Left cardiac atrium (tissue), 4 donors: ENCODE measurements at regions not wholly inside any gene's neighbourhood (a gene's known extent, or its start where the extent isn't known, plus 50 kb on each side); places are given as distances from the start of the nearest gene placed in this dataset.
"Not testable (repeated sequence)": the region's sequence is repeated elsewhere in the genome, so short reads cannot be mapped to it uniquely, and the experiment has no call there.

ENCODE experiments used
- ATAC-seq, 2 donors: fragments of 200-7000 bp; cut with Tn5 transposase; one replicate each; pipeline ENCODE4 v1.9.1; 2020; ENCODE audit warnings: mild to moderate bottlenecking in 2 of 2, moderate library complexity in 2 of 2
- DNase-seq: peaks from one replicate; pipeline ENCODE4 v3.0.0-alpha.2; 2020
- intact Hi-C, 2 donors: fragments of 100-400 bp; cut with DNase I; formaldehyde crosslinking; loops; one replicate each; pipeline versions ENCODE4 v1.14.1 to v1.15.1; 2022 to 2023
- donor health status: DM: no; HTN: yes; CAD: no.
- donor health status: DM: no; HTN: yes; CAD: no; lungs with severe emphysema.
- donor health status: DM: yes; HTN: yes; CAD: no.
- donor health status: Dilated cardiomyopathy.

DNA sequence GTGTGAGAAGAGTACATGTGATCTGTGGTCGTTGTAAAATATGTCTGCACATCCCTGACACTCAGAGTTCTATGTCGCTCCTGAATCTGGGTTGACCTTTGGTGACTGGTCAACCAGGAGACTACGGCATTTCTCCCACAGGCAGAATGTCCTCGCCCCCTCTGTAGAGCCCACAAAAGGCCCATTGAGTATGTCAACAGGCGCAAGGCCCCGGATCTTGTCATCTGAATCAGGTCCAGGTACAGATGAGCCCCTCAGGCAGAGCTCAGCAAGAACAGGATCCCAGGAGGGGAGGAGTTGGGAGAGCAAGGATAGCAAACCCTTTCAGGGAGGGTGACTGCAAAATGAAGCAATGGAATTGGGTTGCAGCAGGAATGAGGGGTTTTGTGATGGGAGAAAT lies 126.5 kb downstream of the MATN1 start:
- intact Hi-C loops, result no loop called here
- ATAC-seq (no peak), DNase-seq (no peak)

DNA sequence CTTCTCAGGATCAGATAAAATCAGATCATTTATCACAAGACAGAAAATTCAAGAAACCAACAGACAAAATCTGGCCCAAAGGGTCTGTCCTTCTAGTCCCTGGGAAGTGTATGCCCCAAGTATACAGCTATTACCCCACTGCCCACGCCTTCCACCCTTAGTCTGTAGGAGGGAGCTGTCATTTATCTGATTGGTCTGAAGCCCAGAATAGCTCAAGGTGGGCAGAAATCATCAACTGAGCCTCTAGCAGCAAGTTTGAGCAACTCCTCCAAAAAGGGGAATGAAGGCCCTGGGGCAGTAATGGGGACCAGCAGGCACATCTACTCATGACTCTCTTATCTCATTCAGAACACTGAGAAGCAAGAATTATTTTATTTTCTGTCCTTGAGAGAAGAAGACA lies 126.9 kb downstream of the MATN1 start:
- no peak for ATAC-seq
- intact Hi-C loops, result no loop called here
- DNase-seq, result no peak

GRCh38 chr1:30589083-30589482 lies 134.3 kb downstream of the MATN1 start:
- no peak for DNase-seq
- intact Hi-C loops, result no loop called here
- no peak for ATAC-seq

GRCh38 chr1:30588311-30589073 lies 134.9 kb downstream of the MATN1 start:
- DNase-seq, result no peak
- intact Hi-C loops, result no loop called here
- no peak for ATAC-seq

DNA sequence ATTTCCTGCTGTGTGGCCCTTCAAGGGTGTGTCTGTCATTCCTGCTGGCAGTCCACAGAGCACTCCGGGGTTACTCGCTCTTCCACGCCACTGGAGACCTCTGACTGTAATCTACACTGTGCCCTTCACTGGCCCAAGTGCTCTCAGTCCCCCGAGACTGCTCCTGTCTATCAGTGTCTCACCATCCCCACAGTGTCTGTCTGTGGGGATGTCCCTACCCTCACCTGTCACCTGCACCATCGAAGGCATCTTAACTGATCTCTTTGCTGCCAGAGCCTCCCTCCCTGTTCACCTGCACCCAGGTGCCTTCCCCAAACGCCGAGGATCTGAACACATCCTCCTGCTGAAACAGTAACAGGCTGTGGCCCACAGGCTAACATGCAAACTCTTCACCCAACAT lies 136.7 kb downstream of the MATN1 start:
- ATAC-seq, result no peak
- intact Hi-C loops, result no loop called here
- no peak for DNase-seq

GRCh38 chr1:30579580-30579979 lies 143.8 kb downstream of the MATN1 start:
- DNase-seq (no peak), ATAC-seq (no peak)
- intact Hi-C loops, result no loop called here

- intact Hi-C loops, result no loop called here
- DNase-seq (no peak), ATAC-seq (no peak)
These were observed 148.3 kb downstream of the MATN1 start for GRCh38 chr1:30575066-30575465.

GRCh38 chr1:30572192-30572591 lies 151.2 kb downstream of the MATN1 start:
- DNase-seq (no peak), ATAC-seq (peak in 1 of 2 donors; percentile 32)
- intact Hi-C loops, result no loop called here

GRCh38 chr1:30571380-30571779 lies 152.0 kb downstream of the MATN1 start:
- no peak for DNase-seq

GRCh38 chr1:30569384-30569783 lies 154.0 kb downstream of the MATN1 start:
- ATAC-seq, result no peak
- intact Hi-C loops, result no loop called here
- no peak for DNase-seq

More at GRCh38 chr1:30571380-30571779, 152.0 kb downstream of the MATN1 start:
- ATAC-seq, result no peak
- intact Hi-C loops, result no loop called here

- DNase-seq (no peak), ATAC-seq (no peak)
- intact Hi-C loops, result no loop called here
These were observed 160.8 kb downstream of the MATN1 start for GRCh38 chr1:30562559-30562958.

- intact Hi-C loops, result loop anchor here in 1 of 2 donors (10.0 kb wide), 1 partner anchor 137 kb away; no protein-coding TSS in a partner anchor
- no peak for ATAC-seq
- no peak for DNase-seq
These were observed 171.8 kb downstream of the MATN1 start for GRCh38 chr1:30551603-30552002.

DNA sequence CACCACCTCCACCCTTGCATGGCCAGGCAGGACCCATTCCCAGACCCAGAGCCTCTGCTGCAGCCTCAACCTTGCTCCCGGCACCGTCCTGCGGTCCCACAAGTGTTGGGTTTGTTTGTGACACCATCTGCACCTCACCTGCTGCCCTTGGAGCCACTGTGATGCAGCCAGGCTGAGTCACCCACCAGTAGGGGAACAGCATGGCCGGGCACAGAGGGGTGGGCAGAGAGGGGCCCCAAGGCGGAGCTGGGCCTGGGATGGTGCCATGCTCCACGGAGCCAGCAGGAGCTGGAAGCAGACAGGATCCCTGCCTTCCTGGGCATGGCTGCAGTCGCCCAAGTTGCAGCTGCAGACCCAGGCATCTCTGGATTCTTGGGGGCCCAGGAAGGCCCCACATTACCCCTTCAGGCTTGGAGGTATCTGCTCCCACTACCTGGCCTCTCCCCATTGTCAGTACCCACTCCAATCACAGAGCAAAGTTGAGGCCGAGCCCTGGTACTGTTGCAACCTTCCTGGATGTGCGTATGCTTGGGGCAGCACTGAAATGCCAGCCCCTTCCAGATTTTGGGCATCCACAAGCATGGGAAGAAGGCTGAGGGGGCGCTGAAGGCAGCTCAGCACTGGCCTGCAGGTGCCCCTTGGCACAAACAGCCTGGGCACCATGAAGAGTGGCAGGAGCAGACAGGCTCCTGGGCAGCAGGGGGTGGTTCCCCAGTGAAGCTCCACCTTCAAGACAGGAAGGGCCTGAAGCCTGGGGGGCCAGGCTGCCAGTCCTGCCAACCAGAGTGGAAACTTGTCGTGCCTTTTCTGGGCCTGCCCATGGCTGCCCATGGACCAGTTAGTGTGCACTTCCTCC lies 172.8 kb downstream of the MATN1 start:
- intact Hi-C loops, result loop anchor here in 1 of 2 donors (10.0 kb wide), 1 partner anchor 136 kb away; no protein-coding TSS in a partner anchor
- ATAC-seq, result no peak
- DNase-seq, result no peak

- intact Hi-C loops, result loop anchor here in 1 of 2 donors (10.0 kb wide), 1 partner anchor 135 kb away; no protein-coding TSS in a partner anchor
- not testable (repeated sequence) for DNase-seq, ATAC-seq
These were observed 173.5 kb downstream of the MATN1 start for GRCh38 chr1:30549872-30550271.

- ATAC-seq (no peak), DNase-seq (no peak)
- intact Hi-C loops, result no loop called here
These were observed 175.1 kb downstream of the MATN1 start for GRCh38 chr1:30548294-30548693.

DNA sequence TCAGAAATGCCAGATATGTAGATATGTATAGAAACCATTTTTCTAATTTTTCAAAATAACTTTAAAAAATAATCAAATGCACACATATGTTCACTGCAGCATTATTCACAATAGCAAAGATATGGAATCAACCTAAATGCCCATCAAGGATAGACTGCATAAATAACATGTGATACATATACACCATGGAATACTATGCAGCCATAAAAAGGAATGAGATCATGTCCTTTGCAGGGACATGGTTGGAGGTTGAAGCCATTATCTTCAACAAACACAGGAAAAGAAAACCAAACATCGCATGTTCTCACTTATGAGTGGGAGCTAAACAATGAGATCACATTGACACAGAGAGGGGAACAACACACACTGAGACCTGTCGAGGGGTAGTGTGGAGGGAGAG lies 176.1 kb downstream of the MATN1 start:
- DNase-seq, ATAC-seq, intact Hi-C loops: not testable (repeated sequence)

- ATAC-seq (no peak), DNase-seq (no peak)
- intact Hi-C loops, result no loop called here
These were observed 178.0 kb downstream of the MATN1 start for GRCh38 chr1:30545365-30545764.

- intact Hi-C loops, result no loop called here
- ATAC-seq (no peak), DNase-seq (no peak)
These were observed 181.5 kb downstream of the MATN1 start for GRCh38 chr1:30541721-30542485.

DNA sequence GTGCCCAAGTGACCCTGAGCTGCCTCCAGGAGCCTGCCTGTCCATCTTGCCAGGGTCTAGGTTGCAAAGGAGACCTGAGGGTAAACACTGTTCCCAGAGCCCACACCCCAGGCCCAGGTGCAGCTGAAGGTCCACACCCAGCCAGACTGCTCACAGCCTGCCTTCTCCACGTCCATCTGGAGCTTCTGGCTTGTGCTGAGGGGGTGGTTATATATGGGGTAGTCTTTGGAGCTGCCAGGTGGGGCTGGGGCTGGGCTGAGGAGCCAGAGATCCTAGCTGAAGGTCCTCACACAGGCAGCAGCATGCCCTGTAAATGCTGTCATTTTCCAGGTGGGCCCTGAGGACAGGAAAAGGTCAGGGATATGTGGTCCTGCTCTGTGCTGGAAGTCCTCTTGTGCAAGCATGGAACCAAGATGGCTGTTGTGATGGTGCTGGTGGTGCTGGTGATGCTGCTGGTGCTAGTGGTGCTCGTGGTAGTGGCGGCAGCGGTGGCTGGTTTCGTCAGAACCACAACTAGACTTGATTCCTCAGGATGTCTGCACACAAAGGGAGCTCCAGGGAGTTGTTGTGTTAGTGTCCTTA lies 182.7 kb downstream of the MATN1 start:
- ATAC-seq, result no peak
- intact Hi-C loops, result no loop called here
- DNase-seq, result no peak
